Endothelial cell of umbilical vein (primary cell): ENCODE measurements at regions not wholly inside any gene's neighbourhood (a gene's known extent, or its start where the extent isn't known, plus 50 kb on each side); places are given as distances from the start of the nearest gene placed in this dataset.

ENCODE experiments used
- BruUV-seq: library from RNA; stranded (reverse); fragments of 400-500 nt; replicated peaks from 2 replicates; lab custom pipeline; 2021; lab: Mats Ljungman, UMichigan
- CTCF ChIA-PET: fragments of 300-600, 350-600 bp; sonication (Branson Sonifier 250); formaldehyde crosslinking; loops from one replicate; lab custom pipeline; 2021; ENCODE audit warnings: antibody characterized with exemption, inconsistent platforms; lab: Charles Lee
- POLR2A ChIA-PET: fragments of 300-600, 350-600 bp; sonication (Branson Sonifier 250); formaldehyde crosslinking; loops from one replicate; lab custom pipeline; 2021; ENCODE audit warnings: antibody characterized with exemption, inconsistent platforms; lab: Charles Lee
- DNase-seq: peaks from one replicate; pipeline ENCODE4 v3.0.0-alpha.2; 2011; ENCODE audit warnings: low read depth, low spot score
- FAIRE-seq: peaks from 2 replicates; lab custom pipeline; 2011; peaks lifted over from hg19 to GRCh38; lab: Jason Lieb, UNC
- H2AFZ ChIP-seq: 2 replicates; pipeline ENCODE4 v1.6.0; 2012; ENCODE audit warnings: low read depth, low read length, control low read depth, inconsistent platforms
- H3K27ac ChIP-seq: 2 replicates; pipeline ENCODE4 v1.5.1; 2011; ENCODE audit warnings: low read depth, mild to moderate bottlenecking, control low read depth, low read length, moderate library complexity; ENCODE audit not compliant: insufficient read depth
- H3K27me3 ChIP-seq, 2 experiments: 2 replicates each; pipeline versions ENCODE4 v1.6.0 to v1.6.1; 2011; ENCODE audit warnings: low read length in 2 of 2, mixed read lengths in 1 of 2; ENCODE audit not compliant: control insufficient read depth in 2 of 2, insufficient read depth in 2 of 2
- H3K36me3 ChIP-seq, 2 experiments: 2 replicates in 1 of 2; 3 replicates in 1 of 2; pipeline ENCODE4 v1.5.1; 2011; ENCODE audit warnings: low read length in 2 of 2, mild to moderate bottlenecking in 1 of 2, moderate library complexity in 1 of 2; ENCODE audit not compliant: control insufficient read depth in 2 of 2, insufficient read depth in 2 of 2; ENCODE audit errors: extremely low read depth in 1 of 2
- H3K4me1 ChIP-seq: 3 replicates; pipeline ENCODE4 v1.5.1; 2011; ENCODE audit warnings: mild to moderate bottlenecking, low read length; ENCODE audit not compliant: control insufficient read depth, insufficient read depth; ENCODE audit errors: extremely low read depth
- H3K4me2 ChIP-seq: 2 replicates; pipeline ENCODE4 v1.6.1; 2011; ENCODE audit warnings: low read length, control low read depth, mixed read lengths; ENCODE audit not compliant: insufficient read depth
- H3K4me3 ChIP-seq, 3 experiments: fragments of 200-600 bp in 1 of 3; sonication (generic), shearing (Covaris generic) in 1 of 3; replicated peaks in 1 of 3; 2 replicates each; pipeline ENCODE4 v1.5.1; 2011 to 2016; ENCODE audit warnings: control low read depth in 3 of 3, low read length in 3 of 3, mild to moderate bottlenecking in 2 of 3, inconsistent platforms in 1 of 3, low read depth in 1 of 3, moderate library complexity in 1 of 3; ENCODE audit not compliant: insufficient read depth in 1 of 3
- H3K79me2 ChIP-seq: 2 replicates; pipeline ENCODE4 v1.6.0; 2012; ENCODE audit warnings: low read length, inconsistent platforms; ENCODE audit not compliant: control insufficient read depth, insufficient read depth
- H3K9ac ChIP-seq: replicated peaks from 2 replicates; pipeline ENCODE3; 2011; ENCODE audit warnings: low read length, control low read depth; ENCODE audit not compliant: insufficient read depth; ENCODE audit errors: extremely low read depth
- H3K9me1 ChIP-seq: replicated peaks from 3 replicates; pipeline ENCODE4 v1.6.0; 2011; ENCODE audit warnings: mild to moderate bottlenecking, low read length; ENCODE audit not compliant: control insufficient read depth, insufficient read depth; ENCODE audit errors: extremely low read depth
- H3K9me3 ChIP-seq: replicated peaks from 2 replicates; pipeline ENCODE4 v1.5.1; 2012; ENCODE audit warnings: low read length, inconsistent platforms; ENCODE audit not compliant: control insufficient read depth, insufficient read depth
- H4K20me1 ChIP-seq: replicated peaks from 2 replicates; pipeline ENCODE3; 2011; ENCODE audit warnings: mild to moderate bottlenecking, low read length; ENCODE audit not compliant: control insufficient read depth, insufficient read depth; ENCODE audit errors: extremely low read depth
- CTCF ChIP-seq, 2 donors: IDR thresholded peaks; 1 replicate in 1 of 2; 2 replicates in 1 of 2; pipeline ENCODE4 v1.5.1; 2011; ENCODE audit warnings: low read length in 2 of 2, mild to moderate bottlenecking in 2 of 2, moderate library complexity in 2 of 2, control low read depth in 1 of 2, inconsistent platforms in 1 of 2, low read depth in 1 of 2; ENCODE audit not compliant: insufficient read depth in 1 of 2; ENCODE audit errors: extremely low read depth in 1 of 2
- EZH2 ChIP-seq: IDR thresholded peaks from 2 replicates; pipeline ENCODE4 v1.6.1; 2012; ENCODE audit warnings: borderline replicate concordance, low read depth, mild to moderate bottlenecking, moderate library complexity, low read length, inconsistent platforms; ENCODE audit not compliant: severe bottlenecking
- FOS ChIP-seq: IDR thresholded peaks from 2 replicates; pipeline ENCODE4 v1.6.1; 2011; ENCODE audit warnings: mild to moderate bottlenecking, low read length, moderate library complexity, borderline replicate concordance; ENCODE audit not compliant: insufficient read depth
- GATA2 ChIP-seq: IDR thresholded peaks from 2 replicates; pipeline ENCODE4 v1.7.0; 2011; ENCODE audit warnings: low read depth, mild to moderate bottlenecking, moderate library complexity, mixed read lengths, low read length; ENCODE audit not compliant: insufficient read length, insufficient read depth
- JUN ChIP-seq: IDR thresholded peaks from 2 replicates; pipeline ENCODE4 v1.6.1; 2011; ENCODE audit warnings: borderline replicate concordance, low read depth; ENCODE audit not compliant: insufficient read length, insufficient read depth
- MAX ChIP-seq: IDR thresholded peaks from 2 replicates; pipeline ENCODE4 v1.6.1; 2011; ENCODE audit not compliant: insufficient read depth, insufficient read length
- MYC ChIP-seq: IDR thresholded peaks from one replicate; pipeline ENCODE4 v1.6.1; 2011; ENCODE audit warnings: mild to moderate bottlenecking, low read depth, low read length
- POLR2A ChIP-seq: IDR thresholded peaks from 2 replicates; pipeline ENCODE4 v1.6.1; 2012; ENCODE audit warnings: low read depth, mild to moderate bottlenecking, control low read depth, low read length
- POLR2AphosphoS5 ChIP-seq: IDR thresholded peaks from 2 replicates; pipeline ENCODE4 v1.6.1; 2012; ENCODE audit warnings: low read depth, mild to moderate bottlenecking, control low read depth, low read length, moderate library complexity; ENCODE audit not compliant: insufficient read depth
- dilution Hi-C: fragments of 300-500 bp; cut with MboI; formaldehyde crosslinking; loops from one replicate; pipeline ENCODE4 v1.15.0; 2019; ENCODE audit warnings: low sequenced_read_pairs; ENCODE audit not compliant: extremely low pct_ligation_motif_present
- intact Hi-C: fragments of 100-400 bp; cut with micrococcal nuclease; formaldehyde crosslinking; loops from one replicate; pipeline ENCODE4 v1.10.0; 2022

GRCh38 chr22:48459859-48460823 lies 1367.5 kb downstream of the BRD1 start:
- no TSS peak for BruUV-seq
- no peak overlapping the region for H3K27ac ChIP-seq
- no peak overlapping the region for H3K9ac ChIP-seq
- no peak overlapping the region for H2AFZ ChIP-seq
- no peak for DNase-seq
- H3K79me2 ChIP-seq: no peaks in the 10 kb centered on the region
- CTCF ChIA-PET: no interaction called here
- intact Hi-C loops (no loop called here), dilution Hi-C loops (no loop called here)
- no peaks in the 10 kb centered on the region for H3K36me3 ChIP-seq
- no peak for FAIRE-seq
- no peak for TF ChIP-seq FOS
- H4K20me1 ChIP-seq: no peaks in the 10 kb centered on the region
- H3K4me2 ChIP-seq: no peak overlapping the region
- POLR2A ChIA-PET: no interaction called here
- no peaks in the 10 kb centered on the region for H3K9me1 ChIP-seq
- no peaks in the 10 kb centered on the region for H3K27me3 ChIP-seq
- H3K4me3 ChIP-seq: no peak overlapping the region
- peaks cover 8% of the 10 kb centered on the region for H3K9me3 ChIP-seq
- H3K4me1 ChIP-seq: no peaks in the 10 kb centered on the region

GRCh38 chr22:48459259-48459658 lies 1368.4 kb downstream of the BRD1 start:
- Histone ChIP-seq H3K9ac (no peak overlapping the region), H3K27me3 (no peaks in the 10 kb centered on the region), H3K79me2 (no peaks in the 10 kb centered on the region), H3K4me3 (no peak overlapping the region), H2AFZ (no peak overlapping the region), H3K27ac (no peak overlapping the region), H3K9me3 (peaks cover 8% of the 10 kb centered on the region), H3K36me3 (no peaks in the 10 kb centered on the region), H3K9me1 (no peaks in the 10 kb centered on the region), H4K20me1 (no peaks in the 10 kb centered on the region), H3K4me1 (no peaks in the 10 kb centered on the region), H3K4me2 (no peak overlapping the region)
- dilution Hi-C loops (no loop called here), intact Hi-C loops (no loop called here)
- TF ChIP-seq GATA2 (no peak), POLR2A (no peak), POLR2AphosphoS5 (no peak), FOS (no peak), CTCF (IDR thresholded peaks at IDR 0.05; ENCODE audit: extremely low read depth in 1 of 2, insufficient read depth in 1 of 2, low read depth in 1 of 2, low read length in 2 of 2) (no peak), JUN (no peak), MAX (no peak), EZH2 (no peak), MYC (no peak)
- no peak for FAIRE-seq
- DNase-seq: no peak
- BruUV-seq: no TSS peak
- ChIA-PET POLR2A (no interaction called here), CTCF (no interaction called here)
